ENCODE measurements at regions not wholly inside any gene's neighbourhood (a gene's known extent, or its start where the extent isn't known, plus 50 kb on each side); places are given as distances from the start of the nearest gene placed in this dataset.

DNA sequence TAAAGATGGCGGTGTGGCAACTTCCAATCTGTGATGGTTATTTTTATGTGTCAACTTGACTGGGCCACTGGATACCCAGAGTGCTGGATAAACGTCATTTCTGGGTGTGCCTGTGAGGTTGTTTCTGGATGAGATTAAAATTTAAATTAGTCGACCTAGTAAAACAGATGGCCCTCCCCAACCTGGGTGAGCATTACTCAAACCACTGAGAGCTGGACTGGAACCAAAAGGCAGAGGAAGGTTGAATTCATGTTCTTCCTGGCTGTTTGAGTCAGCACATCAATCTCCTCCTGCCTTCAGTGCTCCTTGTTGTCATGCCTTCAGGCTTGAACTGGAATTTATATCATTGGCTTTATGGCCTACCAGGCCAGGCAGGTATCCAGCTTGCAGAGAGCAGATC lies 190.8 kb upstream of the RGPD4 start:
- Histone ChIP-seq H3K9me3 (ENCODE audit: control insufficient read depth in 4 of 4, insufficient read depth in 3 of 4, low read length in 3 of 4) (peaks cover 0 to 2% (median 1%) of the 10 kb centered on the region in 4 donors), H3K27me3 (ENCODE audit: control insufficient read depth in 3 of 3, insufficient read depth in 3 of 3, low read length in 2 of 3) (no peaks in the 10 kb centered on the region), H3K4me1 (ENCODE audit: control insufficient read depth in 5 of 5, insufficient read depth in 5 of 5, low read length in 5 of 5) (no peaks in the 10 kb centered on the region), H3K9ac (ENCODE audit: insufficient read depth in 1 of 2, low read length in 2 of 2) (no peak overlapping the region), H3K4me3 (no peak overlapping the region), H3K36me3 (ENCODE audit: control insufficient read depth in 4 of 4, insufficient read depth in 4 of 4, low read length in 4 of 4) (no peaks in the 10 kb centered on the region), H3K27ac (ENCODE audit: low read depth in 1 of 2, low read length in 1 of 2) (no peak overlapping the region)
- WGBS, 2 donors: 82 to 85% methylated on average over 3 of the region's 3 CpGs
- ATAC-seq (ENCODE audit: insufficient read depth, low FRiP score) (no peak), DNase-seq (no peak)
- TF ChIP-seq, protein P1, sequence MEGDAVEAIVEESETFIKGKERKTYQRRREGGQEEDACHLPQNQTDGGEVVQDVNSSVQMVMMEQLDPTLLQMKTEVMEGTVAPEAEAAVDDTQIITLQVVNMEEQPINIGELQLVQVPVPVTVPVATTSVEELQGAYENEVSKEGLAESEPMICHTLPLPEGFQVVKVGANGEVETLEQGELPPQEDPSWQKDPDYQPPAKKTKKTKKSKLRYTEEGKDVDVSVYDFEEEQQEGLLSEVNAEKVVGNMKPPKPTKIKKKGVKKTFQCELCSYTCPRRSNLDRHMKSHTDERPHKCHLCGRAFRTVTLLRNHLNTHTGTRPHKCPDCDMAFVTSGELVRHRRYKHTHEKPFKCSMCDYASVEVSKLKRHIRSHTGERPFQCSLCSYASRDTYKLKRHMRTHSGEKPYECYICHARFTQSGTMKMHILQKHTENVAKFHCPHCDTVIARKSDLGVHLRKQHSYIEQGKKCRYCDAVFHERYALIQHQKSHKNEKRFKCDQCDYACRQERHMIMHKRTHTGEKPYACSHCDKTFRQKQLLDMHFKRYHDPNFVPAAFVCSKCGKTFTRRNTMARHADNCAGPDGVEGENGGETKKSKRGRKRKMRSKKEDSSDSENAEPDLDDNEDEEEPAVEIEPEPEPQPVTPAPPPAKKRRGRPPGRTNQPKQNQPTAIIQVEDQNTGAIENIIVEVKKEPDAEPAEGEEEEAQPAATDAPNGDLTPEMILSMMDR (IDR thresholded peaks at IDR 0.05; ENCODE audit: control extremely low read depth, extremely low read depth): no peak

DNA sequence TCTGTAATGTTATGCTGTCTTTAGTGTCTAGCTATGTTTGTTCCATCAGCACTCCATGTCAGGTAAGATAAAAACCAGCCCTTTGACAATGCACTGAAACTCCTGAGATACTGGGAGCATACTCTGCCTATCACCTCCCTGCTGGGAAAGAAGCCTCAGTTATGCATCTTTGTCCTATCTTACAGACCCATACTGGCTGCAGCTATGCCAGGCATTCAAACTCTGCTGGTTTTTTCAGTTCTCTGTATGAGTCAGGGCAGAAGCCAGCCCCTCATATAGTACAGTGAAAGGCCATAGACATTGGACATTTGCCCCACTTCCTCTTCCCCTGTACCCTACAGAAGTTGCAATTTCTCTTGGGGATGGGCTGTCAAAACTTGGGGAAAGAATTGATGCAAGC lies 181.1 kb upstream of the RGPD4 start:
- DNase-seq (no peak), ATAC-seq (ENCODE audit: insufficient read depth, low FRiP score) (no peak)
- H3K4me3 ChIP-seq: no peak overlapping the region
- H3K27me3 ChIP-seq (ENCODE audit: control insufficient read depth in 3 of 3, insufficient read depth in 3 of 3, low read length in 2 of 3): no peaks in the 10 kb centered on the region
- TF ChIP-seq, protein P1 (IDR thresholded peaks at IDR 0.05; ENCODE audit: control extremely low read depth, extremely low read depth): no peak
- H3K27ac ChIP-seq (ENCODE audit: low read depth in 1 of 2, low read length in 1 of 2): no peak overlapping the region
- H3K9me3 ChIP-seq (ENCODE audit: control insufficient read depth in 4 of 4, insufficient read depth in 3 of 4, low read length in 3 of 4): peaks cover 0 to 17% (median 4%) of the 10 kb centered on the region in 4 donors
- no peaks in the 10 kb centered on the region for H3K4me1 ChIP-seq (ENCODE audit: control insufficient read depth in 5 of 5, insufficient read depth in 5 of 5, low read length in 5 of 5)
- H3K9ac ChIP-seq (ENCODE audit: insufficient read depth in 1 of 2, low read length in 2 of 2): no peak overlapping the region
- H3K36me3 ChIP-seq (ENCODE audit: control insufficient read depth in 4 of 4, insufficient read depth in 4 of 4, low read length in 4 of 4): no peaks in the 10 kb centered on the region

DNA sequence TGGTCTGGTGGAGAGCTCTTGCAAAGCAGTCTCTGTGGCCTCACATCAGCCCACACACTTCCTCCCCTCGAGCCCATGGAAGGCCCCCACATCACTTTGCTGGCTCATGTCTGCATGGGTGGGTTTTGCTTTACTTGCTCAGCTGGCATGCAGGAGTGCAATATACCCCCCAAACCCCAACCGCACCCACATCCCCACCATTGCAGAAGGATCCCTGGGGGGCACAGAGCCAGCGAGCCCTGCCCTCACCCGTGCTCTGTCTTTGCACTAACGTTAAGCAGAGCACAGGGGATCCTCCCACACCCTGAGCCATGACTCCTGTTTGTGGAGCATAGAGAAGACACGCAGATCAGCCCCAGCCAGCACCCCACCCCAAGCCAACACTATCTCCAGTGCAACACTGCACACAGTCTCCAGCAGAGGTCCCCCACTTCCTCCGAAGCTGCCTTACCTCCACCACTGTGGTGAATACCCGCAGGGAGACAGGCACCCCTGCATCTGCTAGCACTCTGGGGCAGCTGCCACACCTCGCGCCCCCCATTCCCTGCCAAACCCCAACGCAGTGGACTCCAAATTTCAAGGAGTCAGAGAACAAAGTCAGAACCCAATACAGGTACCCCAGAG lies 177.8 kb upstream of the RGPD4 start:
- ATAC-seq (ENCODE audit: insufficient read depth, low FRiP score) (no peak), DNase-seq (no peak)
- Histone ChIP-seq H3K4me3 (no peak overlapping the region), H3K4me1 (ENCODE audit: control insufficient read depth in 5 of 5, insufficient read depth in 5 of 5, low read length in 5 of 5) (no peaks in the 10 kb centered on the region), H3K9ac (ENCODE audit: insufficient read depth in 1 of 2, low read length in 2 of 2) (no peak overlapping the region), H3K27ac (ENCODE audit: low read depth in 1 of 2, low read length in 1 of 2) (no peak overlapping the region), H3K27me3 (ENCODE audit: control insufficient read depth in 3 of 3, insufficient read depth in 3 of 3, low read length in 2 of 3) (no peaks in the 10 kb centered on the region), H3K9me3 (ENCODE audit: control insufficient read depth in 4 of 4, insufficient read depth in 3 of 4, low read length in 3 of 4) (peaks cover 0 to 12% (median 2%) of the 10 kb centered on the region in 4 donors), H3K36me3 (ENCODE audit: control insufficient read depth in 4 of 4, insufficient read depth in 4 of 4, low read length in 4 of 4) (no peaks in the 10 kb centered on the region)
- WGBS, 2 donors: 87 to 88% methylated on average over 11 of the region's 11 CpGs
- TF ChIP-seq, protein P1 (IDR thresholded peaks at IDR 0.05; ENCODE audit: control extremely low read depth, extremely low read depth): no peak

DNA sequence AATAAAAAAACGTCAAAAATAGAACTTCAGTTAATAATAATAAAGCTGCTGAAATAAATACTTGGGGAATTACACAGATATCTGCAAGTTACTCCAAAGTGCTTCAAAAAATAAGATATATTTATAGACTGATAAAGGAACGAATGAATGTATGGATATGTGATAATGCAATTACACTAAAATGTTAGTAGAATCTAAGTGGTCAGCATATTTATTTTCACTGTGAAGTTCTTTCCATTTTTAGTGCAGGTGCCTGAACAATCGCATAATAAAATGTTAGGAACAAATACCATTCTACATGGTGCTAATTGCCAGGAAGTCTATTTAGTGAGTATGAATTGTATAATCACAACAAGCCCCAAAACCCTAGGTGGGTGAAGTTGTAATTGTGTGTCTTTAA lies 169.6 kb upstream of the RGPD4 start:
- Histone ChIP-seq H3K4me3 (no peak overlapping the region), H3K9me3 (ENCODE audit: control insufficient read depth in 4 of 4, insufficient read depth in 3 of 4, low read length in 3 of 4) (no peaks in the 10 kb centered on the region), H3K36me3 (ENCODE audit: control insufficient read depth in 4 of 4, insufficient read depth in 4 of 4, low read length in 4 of 4) (no peaks in the 10 kb centered on the region), H3K27ac (ENCODE audit: low read depth in 1 of 2, low read length in 1 of 2) (no peak overlapping the region), H3K4me1 (ENCODE audit: control insufficient read depth in 5 of 5, insufficient read depth in 5 of 5, low read length in 5 of 5) (no peaks in the 10 kb centered on the region), H3K27me3 (ENCODE audit: control insufficient read depth in 3 of 3, insufficient read depth in 3 of 3, low read length in 2 of 3) (no peaks in the 10 kb centered on the region), H3K9ac (ENCODE audit: insufficient read depth in 1 of 2, low read length in 2 of 2) (no peak overlapping the region)
- 74 to 80% methylated on average over 3 of the region's 3 CpGs for WGBS, 2 donors
- TF ChIP-seq, protein P1 (IDR thresholded peaks at IDR 0.05; ENCODE audit: control extremely low read depth, extremely low read depth): no peak
- no peak for ATAC-seq (ENCODE audit: insufficient read depth, low FRiP score)
- no peak for DNase-seq
